HL-60 (cell line): ENCODE measurements at regions not wholly inside any gene's neighbourhood (a gene's known extent, or its start where the extent isn't known, plus 50 kb on each side); places are given as distances from the start of the nearest gene placed in this dataset.

Experiments
- DNase-seq, 2 experiments: peaks; one replicate each; pipeline ENCODE4 v3.0.0-alpha.2; 2010 to 2020; ENCODE audit warnings: low read depth in 1 of 2, low spot score in 1 of 2
- H3K27ac ChIP-seq: fragments of 250-450 bp; sonication (Bioruptor Pico); replicated peaks from 2 replicates; pipeline ENCODE4 v1.5.1; 2020; ENCODE audit warnings: mild to moderate bottlenecking, moderate library complexity
- H3K27me3 ChIP-seq: fragments of 250-450 bp; sonication (Bioruptor Pico); 2 replicates; pipeline ENCODE4 v1.5.1; 2021; ENCODE audit warnings: mild to moderate bottlenecking, moderate library complexity; ENCODE audit not compliant: insufficient read depth, poor library complexity, severe bottlenecking
- H3K4me3 ChIP-seq: replicated peaks from 2 replicates; pipeline ENCODE4 v1.5.1; 2011; ENCODE audit warnings: mild to moderate bottlenecking, control low read depth, low read length; ENCODE audit not compliant: insufficient read depth
- CTCF ChIP-seq: IDR thresholded peaks from one replicate; pipeline ENCODE4 v1.5.1; 2011; ENCODE audit warnings: low read length, control low read depth, inconsistent platforms; ENCODE audit not compliant: insufficient read depth
- GABPA ChIP-seq: IDR thresholded peaks from 2 replicates; pipeline ENCODE4 v1.6.1; 2012; ENCODE audit warnings: low read depth
- POLR2AphosphoS5 ChIP-seq: IDR thresholded peaks from 2 replicates; pipeline ENCODE4 v1.6.1; 2012; ENCODE audit warnings: low read depth
- REST ChIP-seq: IDR thresholded peaks from 2 replicates; pipeline ENCODE4 v1.6.1; 2012; ENCODE audit warnings: low read depth; ENCODE audit not compliant: insufficient replicate concordance
- SPI1 ChIP-seq: IDR thresholded peaks from 2 replicates; pipeline ENCODE4 v1.6.1; 2012; ENCODE audit warnings: low read depth, mild to moderate bottlenecking, borderline replicate concordance

- no peak for TF ChIP-seq CTCF
- no peak for TF ChIP-seq REST
- no peak for TF ChIP-seq POLR2AphosphoS5
- TF ChIP-seq SPI1: no peak
- TF ChIP-seq GABPA: no peak
- no peak for DNase-seq
- no peaks in the 10 kb centered on the region for H3K27me3 ChIP-seq
- H3K27ac ChIP-seq: no peak overlapping the region
- H3K4me3 ChIP-seq: no peak overlapping the region
These were observed 158.9 kb downstream of the IRX5 start for GRCh38 chr16:55089600-55089999.

GRCh38 chr16:55091213-55091870 lies 160.7 kb downstream of the IRX5 start:
- no peak for DNase-seq
- Histone ChIP-seq H3K27ac (no peak overlapping the region), H3K27me3 (no peaks in the 10 kb centered on the region), H3K4me3 (no peak overlapping the region)
- TF ChIP-seq REST: no peak
- TF ChIP-seq POLR2AphosphoS5: no peak
- no peak for TF ChIP-seq GABPA
- no peak for TF ChIP-seq CTCF
- TF ChIP-seq SPI1: no peak

- H3K4me3 ChIP-seq: no peak overlapping the region
- H3K27ac ChIP-seq: no peak overlapping the region
- no peak for DNase-seq
- no peaks in the 10 kb centered on the region for H3K27me3 ChIP-seq
- TF ChIP-seq GABPA (no peak), REST (no peak), POLR2AphosphoS5 (no peak), SPI1 (no peak), CTCF (no peak)
These were observed 161.2 kb downstream of the IRX5 start for GRCh38 chr16:55091871-55092230.
